Stimulated activated CD4-positive, alpha-beta T cell treated with anti-CD3 and anti-CD28 coated beads, Interleukin-4, amount 100 ng/mL, for 48 hours (primary cell): ENCODE measurements at regions not wholly inside any gene's neighbourhood (a gene's known extent, or its start where the extent isn't known, plus 50 kb on each side); places are given as distances from the start of the nearest gene placed in this dataset.
A peak's percentile ranks its signal among the peaks of the same experiment; 100 is the strongest.
"Not testable (repeated sequence)": the region's sequence is repeated elsewhere in the genome, so short reads cannot be mapped to it uniquely, and the experiment has no call there.

Experiments
- DNase-seq, 2 donors: peaks; one replicate each; pipeline ENCODE4 v3.0.0-alpha.2; 2020; ENCODE audit warnings: low read depth in 2 of 2

GRCh38 chr14:106750089-106750488 is 1223.7 kb downstream of the TMEM121 start:
- DNase-seq: not testable (repeated sequence)

GRCh38 chr14:106753751-106754150 is 1227.4 kb downstream of the TMEM121 start:
- not testable (repeated sequence) for DNase-seq

- not testable (repeated sequence) for DNase-seq
These were observed 1231.1 kb downstream of the TMEM121 start for GRCh38 chr14:106757444-106757843.

- DNase-seq: not testable (repeated sequence)
These were observed 1235.8 kb downstream of the TMEM121 start for GRCh38 chr14:106761886-106762816.

GRCh38 chr14:106764968-106765369 is 1238.6 kb downstream of the TMEM121 start:
- not testable (repeated sequence) for DNase-seq

GRCh38 chr14:106766145-106766544 is 1239.8 kb downstream of the TMEM121 start:
- DNase-seq: no peak

- DNase-seq: peak in 1 of 2 donors; percentile 36
These were observed 1240.3 kb downstream of the TMEM121 start for GRCh38 chr14:106766551-106767277.

- not testable (repeated sequence) for DNase-seq
These were observed 1241.8 kb downstream of the TMEM121 start for GRCh38 chr14:106768230-106768629.

- DNase-seq: not testable (repeated sequence)
These were observed 1242.8 kb downstream of the TMEM121 start for GRCh38 chr14:106768972-106769700.

GRCh38 chr14:106770158-106770672 is 1243.8 kb downstream of the TMEM121 start:
- DNase-seq: not testable (repeated sequence)

GRCh38 chr14:106774889-106775480 is 1248.6 kb downstream of the TMEM121 start:
- DNase-seq: peak; percentile 71 to 84

- DNase-seq: no peak
These were observed 1250.1 kb downstream of the TMEM121 start for GRCh38 chr14:106776395-106776983.

- DNase-seq: no peak
These were observed 1252.6 kb downstream of the TMEM121 start for GRCh38 chr14:106778986-106779385.

- DNase-seq: no peak
These were observed 1260.3 kb downstream of the TMEM121 start for GRCh38 chr14:106786697-106787096.

- no peak for DNase-seq
These were observed 1261.2 kb downstream of the TMEM121 start for GRCh38 chr14:106787626-106788025.

GRCh38 chr14:106788534-106788933 is 1262.2 kb downstream of the TMEM121 start:
- no peak for DNase-seq

- no peak for DNase-seq
These were observed 1262.9 kb downstream of the TMEM121 start for GRCh38 chr14:106789318-106789717.

- DNase-seq: peak; percentile 77 to 86
These were observed 1264.0 kb downstream of the TMEM121 start for GRCh38 chr14:106790189-106791036.

- no peak for DNase-seq
These were observed 1266.2 kb downstream of the TMEM121 start for GRCh38 chr14:106792543-106792942.

GRCh38 chr14:106798166-106798565 is 1271.8 kb downstream of the TMEM121 start:
- not testable (repeated sequence) for DNase-seq
